H1 (cell line): ENCODE measurements at regions not wholly inside any gene's neighbourhood (a gene's known extent, or its start where the extent isn't known, plus 50 kb on each side); places are given as distances from the start of the nearest gene placed in this dataset.

Experiments
- CTCF ChIA-PET: fragments of 300-600 bp; sonication (Branson Sonifier 250); formaldehyde crosslinking; loops from one replicate; lab custom pipeline; 2021; ENCODE audit not compliant: partially characterized antibody; lab: Charles Lee
- POLR2A ChIA-PET: fragments of 300-600 bp; sonication (Branson Sonifier 250); formaldehyde crosslinking; loops from one replicate; lab custom pipeline; 2021; ENCODE audit warnings: inconsistent platforms; ENCODE audit not compliant: partially characterized antibody; lab: Charles Lee
- DNase-seq, 2 experiments: peaks; one replicate each; pipeline versions ENCODE4 v3.0.0 to v3.0.0-alpha.2; 2010 to 2022; ENCODE audit warnings: low spot score in 2 of 2, low read depth in 1 of 2, mixed read lengths in 1 of 2
- FAIRE-seq: peaks from 2 replicates; lab custom pipeline; 2011; peaks lifted over from hg19 to GRCh38; lab: Jason Lieb, UNC
- H2AFZ ChIP-seq: 2 replicates; pipeline ENCODE4 v1.8.1; 2012; ENCODE audit warnings: low read length, inconsistent platforms
- H2AK5ac ChIP-seq: 2 replicates; pipeline ENCODE4 v1.6.1; 2013; ENCODE audit warnings: low read depth, low read length
- H2BK120ac ChIP-seq: replicated peaks from 2 replicates; pipeline ENCODE3; 2013; ENCODE audit warnings: low read depth, low read length, inconsistent platforms
- H2BK12ac ChIP-seq: 2 replicates; pipeline ENCODE4 v1.6.1; 2013; ENCODE audit warnings: low read depth, low read length
- H2BK15ac ChIP-seq: 2 replicates; pipeline ENCODE4 v1.6.1; 2013; ENCODE audit warnings: low read length
- H2BK20ac ChIP-seq: 2 replicates; pipeline ENCODE4 v1.6.1; 2013; ENCODE audit warnings: low read length
- H2BK5ac ChIP-seq: 2 replicates; pipeline ENCODE4 v1.6.1; 2013; ENCODE audit warnings: low read depth, low read length
- H3K14ac ChIP-seq: 2 replicates; pipeline ENCODE4 v1.6.1; 2013; ENCODE audit warnings: inconsistent platforms; ENCODE audit not compliant: insufficient read length
- H3K18ac ChIP-seq: 2 replicates; pipeline ENCODE4 v1.6.1; 2013; ENCODE audit warnings: low read length; ENCODE audit errors: extremely low read depth
- H3K23ac ChIP-seq: 2 replicates; pipeline ENCODE4 v1.6.1; 2013; ENCODE audit warnings: inconsistent platforms; ENCODE audit not compliant: insufficient read length
- H3K23me2 ChIP-seq: 2 replicates; pipeline ENCODE4 v1.6.1; 2013; ENCODE audit warnings: low read depth, low read length
- H3K27ac ChIP-seq: 2 replicates; pipeline ENCODE4 v1.6.1; 2011; ENCODE audit warnings: low read depth, low read length, inconsistent platforms
- H3K27me3 ChIP-seq, 4 experiments: replicated peaks in 1 of 4; 1 replicate in 1 of 4; 2 replicates in 3 of 4; pipeline versions ENCODE4 v1.6.1 to v1.8.1; 2011 to 2013; ENCODE audit warnings: low read length in 3 of 4, mild to moderate bottlenecking in 3 of 4, inconsistent platforms in 2 of 4, mixed read lengths in 2 of 4, moderate library complexity in 1 of 4; ENCODE audit not compliant: control insufficient read depth in 3 of 4, insufficient read depth in 3 of 4; ENCODE audit errors: extremely low read depth in 1 of 4
- H3K36me3 ChIP-seq, 4 experiments: 2 replicates each; pipeline versions ENCODE4 v1.6.1 to v1.8.1; 2011 to 2013; ENCODE audit warnings: mild to moderate bottlenecking in 4 of 4, low read length in 3 of 4, moderate library complexity in 2 of 4, control low read depth in 1 of 4, inconsistent platforms in 1 of 4; ENCODE audit not compliant: insufficient read depth in 4 of 4, control insufficient read depth in 2 of 4
- H3K4ac ChIP-seq: replicated peaks from 2 replicates; pipeline ENCODE3; 2013; ENCODE audit warnings: low read length, low read depth, mixed read lengths, inconsistent platforms; ENCODE audit not compliant: insufficient read length
- H3K4me1 ChIP-seq, 4 experiments: replicated peaks in 1 of 4; 1 replicate in 1 of 4; 2 replicates in 3 of 4; pipeline versions ENCODE4 v1.6.1 to v1.8.1; 2011 to 2013; ENCODE audit warnings: low read length in 3 of 4, inconsistent platforms in 2 of 4, mixed read lengths in 1 of 4; ENCODE audit not compliant: insufficient read depth in 4 of 4, control insufficient read depth in 3 of 4
- H3K4me2 ChIP-seq, 2 experiments: 2 replicates each; pipeline versions ENCODE4 v1.6.1 to v1.8.1; 2011 to 2013; ENCODE audit warnings: low read depth in 2 of 2, low read length in 2 of 2, control low read depth in 1 of 2, inconsistent platforms in 1 of 2, mild to moderate bottlenecking in 1 of 2; ENCODE audit not compliant: insufficient read depth in 1 of 2
- H3K4me3 ChIP-seq, 4 experiments: fragments of 200-600, 300-600 bp in 1 of 4; sonication (generic), shearing (Covaris generic), sonication (Bioruptor Twin) in 1 of 4; 2 replicates each; pipeline versions ENCODE4 v1.5.1 to v1.8.1; 2011 to 2016; ENCODE audit warnings: low read length in 4 of 4, low read depth in 3 of 4, control low read depth in 2 of 4, inconsistent platforms in 2 of 4, mild to moderate bottlenecking in 2 of 4, mixed read lengths in 1 of 4, moderate library complexity in 1 of 4; ENCODE audit not compliant: insufficient read depth in 2 of 4; ENCODE audit errors: extremely low read depth in 1 of 4
- H3K56ac ChIP-seq: replicated peaks from 2 replicates; pipeline ENCODE3; 2013; ENCODE audit warnings: low read depth, mild to moderate bottlenecking, mixed read lengths, low read length, inconsistent platforms; ENCODE audit not compliant: insufficient read length
- H3K79me1 ChIP-seq: 2 replicates; pipeline ENCODE4 v1.6.1; 2013; ENCODE audit warnings: low read depth, low read length, control low read depth
- H3K79me2 ChIP-seq, 2 experiments: 2 replicates each; pipeline versions ENCODE4 v1.6.1 to v1.8.1; 2012 to 2013; ENCODE audit warnings: low read length in 2 of 2, mild to moderate bottlenecking in 2 of 2, inconsistent platforms in 1 of 2; ENCODE audit not compliant: insufficient read depth in 2 of 2, control insufficient read depth in 1 of 2
- H3K9ac ChIP-seq, 4 experiments: replicated peaks in 1 of 4; 1 replicate in 1 of 4; 2 replicates in 3 of 4; pipeline versions ENCODE4 v1.6.1 to v1.8.1; 2011 to 2013; ENCODE audit warnings: low read depth in 3 of 4, low read length in 3 of 4, control low read depth in 2 of 4, mild to moderate bottlenecking in 2 of 4, moderate library complexity in 2 of 4, inconsistent platforms in 1 of 4; ENCODE audit errors: extremely low read depth in 1 of 4
- H3K9me3 ChIP-seq, 2 experiments: 2 replicates each; pipeline versions ENCODE4 v1.6.1 to v1.8.1; 2012 to 2013; ENCODE audit warnings: mild to moderate bottlenecking in 2 of 2, moderate library complexity in 2 of 2, control low read depth in 1 of 2, inconsistent platforms in 1 of 2, low read depth in 1 of 2, low read length in 1 of 2, mixed read lengths in 1 of 2; ENCODE audit not compliant: insufficient read depth in 2 of 2
- H4K20me1 ChIP-seq, 2 experiments: replicated peaks in 1 of 2; 2 replicates each; pipeline versions ENCODE3 to v1.8.1; 2011 to 2013; ENCODE audit warnings: inconsistent platforms in 2 of 2, low read length in 2 of 2, mild to moderate bottlenecking in 1 of 2; ENCODE audit not compliant: insufficient read depth in 2 of 2, control insufficient read depth in 1 of 2
- H4K5ac ChIP-seq: 2 replicates; pipeline ENCODE4 v1.6.1; 2013; ENCODE audit warnings: low read length, low read depth, mixed read lengths, inconsistent platforms; ENCODE audit not compliant: insufficient read length
- H4K8ac ChIP-seq: 2 replicates; pipeline ENCODE4 v1.8.0; 2013; ENCODE audit warnings: mild to moderate bottlenecking, moderate library complexity, low read length, inconsistent platforms; ENCODE audit not compliant: insufficient read depth; ENCODE audit errors: extremely low read depth
- H4K91ac ChIP-seq: replicated peaks from 2 replicates; pipeline ENCODE3; 2013; ENCODE audit warnings: low read length, mixed read lengths, inconsistent platforms; ENCODE audit not compliant: insufficient read length
- EZH2 ChIP-seq: fragments of 200-600 bp; sonication (generic); IDR thresholded peaks from 2 replicates; pipeline ENCODE4 v1.7.1; 2012; ENCODE audit warnings: low read depth, mild to moderate bottlenecking, moderate library complexity, low read length, inconsistent platforms; ENCODE audit not compliant: severe bottlenecking
- JUND ChIP-seq: IDR thresholded peaks from 2 replicates; pipeline ENCODE4 v1.6.1; 2011; ENCODE audit warnings: mild to moderate bottlenecking, improper control_type of control experiment, low read length
- WGBS, 2 experiments: shearing (Covaris generic) in 1 of 2; methylation state at CpG; one replicate each; pipeline versions ENCODE4 v1.1.6 to v1.1.7; 2013 to 2015; ENCODE audit warnings: low lambda C conversion rate in 2 of 2, mixed read lengths in 2 of 2, inconsistent platforms in 1 of 2, low coverage in 1 of 2, missing lambda C conversion rate in 1 of 2; ENCODE audit not compliant: insufficient replicate concordance in 2 of 2, insufficient coverage in 1 of 2, insufficient read length in 1 of 2; ENCODE audit errors: extremely low coverage in 1 of 2, missing lambda C conversion rate in 1 of 2; 5-methylcytosine and 5-hydroxymethylcytosine counted together

GRCh38 chr12:4003576-4003975 is 130.4 kb upstream of the PARP11 start:
- Histone ChIP-seq H4K5ac (no peak overlapping the region), H2AK5ac (no peak overlapping the region), H3K4ac (no peak overlapping the region), H3K79me1 (no peaks in the 10 kb centered on the region), H3K4me1 (no peaks in the 10 kb centered on the region), H2BK120ac (no peak overlapping the region), H3K23me2 (no peaks in the 10 kb centered on the region), H2BK20ac (no peak overlapping the region), H4K20me1 (no peaks in the 10 kb centered on the region), H3K4me2 (no peak overlapping the region), H4K8ac (no peak overlapping the region), H3K9ac (no peak overlapping the region), H3K9me3 (peaks cover 5 to 8% of the 10 kb centered on the region in 2 experiments; a peak in 3 of 4 replicates), H3K27me3 (peaks cover 0 to 3% (median 0%) of the 10 kb centered on the region in 4 experiments; a peak in 1 of 7 replicates), H4K91ac (no peak overlapping the region), H3K18ac (no peak overlapping the region), H3K36me3 (no peaks in the 10 kb centered on the region), H3K14ac (no peak overlapping the region), H2BK12ac (no peak overlapping the region), H2BK5ac (no peak overlapping the region), H3K4me3 (no peak overlapping the region), H2AFZ (no peak overlapping the region), H3K56ac (no peak overlapping the region), H3K79me2 (no peaks in the 10 kb centered on the region), H3K23ac (no peak overlapping the region), H3K27ac (no peak overlapping the region), H2BK15ac (no peak overlapping the region)
- WGBS, 2 experiments, result 92% methylated on average over 4 of the region's 4 CpGs; no CpG with 5 or more reads in 1 of the 2 experiments
- FAIRE-seq, result no peak
- ChIA-PET CTCF (interaction anchor here (1.2 to 18.4 kb wide), 4 partner anchors 10 to 40 kb away, joined by 3 to 273 read pairs (median 30); no protein-coding TSS in a partner anchor), POLR2A (interaction anchor here (0.7 kb wide), 1 partner anchor 23 kb away, joined by 3 read pairs; no protein-coding TSS in a partner anchor)
- DNase-seq, result no peak
- TF ChIP-seq JUND, result no peak
- TF ChIP-seq EZH2, result no peak
